OCI-LY7 (cell line): ENCODE measurements at regions not wholly inside any gene's neighbourhood (a gene's known extent, or its start where the extent isn't known, plus 50 kb on each side); places are given as distances from the start of the nearest gene placed in this dataset.

Source experiments
- BruUV-seq: library from RNA; stranded (reverse); fragments of 400-500 nt; replicated peaks from 2 replicates; lab custom pipeline; 2021; lab: Mats Ljungman, UMichigan
- CTCF ChIA-PET: fragments of 300-600 bp; sonication (Branson Sonifier 250); formaldehyde crosslinking; loops from one replicate; lab custom pipeline; 2022; ENCODE audit warnings: antibody characterized with exemption; ENCODE audit not compliant: unreplicated experiment; lab: Charles Lee
- POLR2A ChIA-PET: fragments of 300-600 bp; sonication (Branson Sonifier 250); formaldehyde crosslinking; loops from one replicate; lab custom pipeline; 2022; ENCODE audit warnings: antibody characterized with exemption; lab: Charles Lee
- DNase-seq: peaks from one replicate; pipeline ENCODE4 v3.0.0-alpha.2; 2015; ENCODE audit warnings: low spot score
- H2AFZ ChIP-seq: fragments of 200-600 bp; sonication (generic), shearing (Covaris generic); 2 replicates; pipeline ENCODE4 v1.6.1; 2014; ENCODE audit warnings: mild to moderate bottlenecking, antibody characterized with exemption, low read length, moderate library complexity
- H3K27ac ChIP-seq: fragments of 200-600 bp; sonication (generic); 2 replicates; pipeline ENCODE4 v1.5.1; 2014; ENCODE audit warnings: mixed run types, low read depth, mild to moderate bottlenecking, moderate library complexity, low read length, inconsistent platforms; ENCODE audit not compliant: poor library complexity, severe bottlenecking
- H3K36me3 ChIP-seq: fragments of 200-600 bp; sonication (generic); 2 replicates; pipeline ENCODE4 v1.6.1; 2014; ENCODE audit warnings: mild to moderate bottlenecking, antibody characterized with exemption, low read length, moderate library complexity, mixed read lengths; ENCODE audit not compliant: insufficient read depth
- H3K4me1 ChIP-seq: fragments of 200-600 bp; sonication (generic); 2 replicates; pipeline ENCODE4 v1.5.1; 2014; ENCODE audit warnings: mild to moderate bottlenecking, low read length; ENCODE audit not compliant: insufficient read depth, poor library complexity, severe bottlenecking
- H3K4me2 ChIP-seq: fragments of 200-600 bp; sonication (generic); 2 replicates; pipeline ENCODE4 v1.6.1; 2014; ENCODE audit warnings: mild to moderate bottlenecking, low read length
- H3K4me3 ChIP-seq: fragments of 200-600 bp; sonication (generic); 2 replicates; pipeline ENCODE4 v1.5.1; 2014; ENCODE audit warnings: mild to moderate bottlenecking, low read depth, low read length; ENCODE audit not compliant: poor library complexity, severe bottlenecking
- H3K79me2 ChIP-seq: fragments of 200-600 bp; sonication (generic); 2 replicates; pipeline ENCODE4 v1.6.1; 2016; ENCODE audit warnings: low read depth, mild to moderate bottlenecking, low read length, moderate library complexity, mixed read lengths; ENCODE audit not compliant: insufficient read depth
- H3K9me2 ChIP-seq: fragments of 200-600 bp; sonication (generic); 2 replicates; pipeline ENCODE4 v1.6.1; 2016; ENCODE audit warnings: mild to moderate bottlenecking, low read length, mixed read lengths; ENCODE audit not compliant: insufficient read depth
- H3K9me3 ChIP-seq: fragments of 200-600 bp; sonication (generic); 2 replicates; pipeline ENCODE4 v1.6.1; 2014; ENCODE audit warnings: mild to moderate bottlenecking, mixed run types, low read length, mixed read lengths
- H4K20me1 ChIP-seq: fragments of 200-600 bp; sonication (generic); 2 replicates; pipeline ENCODE4 v1.6.1; 2014; ENCODE audit warnings: mild to moderate bottlenecking, antibody characterized with exemption, low read length, moderate library complexity, mixed read lengths; ENCODE audit not compliant: insufficient read depth
- CTCF ChIP-seq: fragments of 200-600 bp; sonication (generic); conservative IDR thresholded peaks from 2 replicates; pipeline ENCODE4 v1.5.1; 2014; ENCODE audit warnings: mild to moderate bottlenecking, antibody characterized with exemption, low read length, moderate library complexity, mixed read lengths
- EZH2phosphoT487 ChIP-seq: fragments of 200-600 bp; sonication (generic); IDR thresholded peaks from 2 replicates; pipeline ENCODE4 v1.6.1; 2018; ENCODE audit warnings: low read depth, borderline replicate concordance, mild to moderate bottlenecking, mixed run types, antibody characterized with exemption, low read length, moderate library complexity, mixed read lengths
- intact Hi-C: fragments of 100-400 bp; cut with micrococcal nuclease; formaldehyde crosslinking; loops from one replicate; pipeline ENCODE4 v1.10.0; 2022; ENCODE audit not compliant: unreplicated experiment

GRCh38 chr21:22046576-22046975 lies 1048.4 kb downstream of the NCAM2 start:
- Histone ChIP-seq H3K9me3 (peaks cover 31% of the 10 kb centered on the region), H2AFZ (no peak overlapping the region), H3K9me2 (no peaks in the 10 kb centered on the region), H3K79me2 (no peaks in the 10 kb centered on the region), H4K20me1 (no peaks in the 10 kb centered on the region), H3K36me3 (no peaks in the 10 kb centered on the region), H3K4me2 (no peak overlapping the region), H3K27ac (no peak overlapping the region), H3K4me1 (no peaks in the 10 kb centered on the region), H3K4me3 (no peak overlapping the region)
- no TSS peak for BruUV-seq
- DNase-seq = no peak
- POLR2A ChIA-PET = no interaction called here
- no peak for TF ChIP-seq CTCF
- CTCF ChIA-PET = no interaction called here
- intact Hi-C loops = no loop called here

GRCh38 chr21:22056904-22057303 lies 1058.7 kb downstream of the NCAM2 start:
- no peak overlapping the region for H3K4me2 ChIP-seq
- no peak overlapping the region for H3K4me3 ChIP-seq
- no peak for DNase-seq
- H4K20me1 ChIP-seq = no peaks in the 10 kb centered on the region
- intact Hi-C loops = no loop called here
- POLR2A ChIA-PET = no interaction called here
- H3K79me2 ChIP-seq = no peaks in the 10 kb centered on the region
- H3K9me3 ChIP-seq = peaks cover 27% of the 10 kb centered on the region
- H3K4me1 ChIP-seq = no peaks in the 10 kb centered on the region
- H3K9me2 ChIP-seq = no peaks in the 10 kb centered on the region
- H3K27ac ChIP-seq = no peak overlapping the region
- no peaks in the 10 kb centered on the region for H3K36me3 ChIP-seq
- CTCF ChIA-PET = no interaction called here
- H2AFZ ChIP-seq = no peak overlapping the region
- BruUV-seq = no TSS peak
- TF ChIP-seq EZH2phosphoT487 = no peak

- no peak for DNase-seq
- Histone ChIP-seq H3K4me1 (no peaks in the 10 kb centered on the region), H3K36me3 (no peaks in the 10 kb centered on the region), H3K4me3 (no peak overlapping the region), H3K79me2 (no peaks in the 10 kb centered on the region), H3K9me3 (peaks cover 20% of the 10 kb centered on the region), H4K20me1 (no peaks in the 10 kb centered on the region), H3K4me2 (no peak overlapping the region), H2AFZ (no peak overlapping the region), H3K9me2 (no peaks in the 10 kb centered on the region), H3K27ac (no peak overlapping the region)
- BruUV-seq = no TSS peak
- intact Hi-C loops = no loop called here
- CTCF ChIA-PET = no interaction called here
- TF ChIP-seq EZH2phosphoT487 (no peak), CTCF (no peak)
- POLR2A ChIA-PET = no interaction called here
Measured at GRCh38 chr21:22062472-22063139, 1064.4 kb downstream of the NCAM2 start.
